OCI-LY1 (cell line): ENCODE measurements at regions not wholly inside any gene's neighbourhood (a gene's known extent, or its start where the extent isn't known, plus 50 kb on each side); places are given as distances from the start of the nearest gene placed in this dataset.

Experiments
- CTCF ChIP-seq: fragments of 200-600 bp; sonication (generic), shearing (Covaris generic); IDR thresholded peaks from 2 replicates; pipeline ENCODE4 v1.5.1; 2017; ENCODE audit warnings: mild to moderate bottlenecking, antibody characterized with exemption, low read length, moderate library complexity, mixed read lengths
- EZH2 ChIP-seq: fragments of 200-600 bp; sonication (generic), shearing (Covaris generic); IDR thresholded peaks from 2 replicates; pipeline ENCODE4 v1.8.0; 2017; ENCODE audit warnings: borderline replicate concordance, mixed run types, mild to moderate bottlenecking, antibody characterized with exemption, low read length, moderate library complexity, mixed read lengths

DNA sequence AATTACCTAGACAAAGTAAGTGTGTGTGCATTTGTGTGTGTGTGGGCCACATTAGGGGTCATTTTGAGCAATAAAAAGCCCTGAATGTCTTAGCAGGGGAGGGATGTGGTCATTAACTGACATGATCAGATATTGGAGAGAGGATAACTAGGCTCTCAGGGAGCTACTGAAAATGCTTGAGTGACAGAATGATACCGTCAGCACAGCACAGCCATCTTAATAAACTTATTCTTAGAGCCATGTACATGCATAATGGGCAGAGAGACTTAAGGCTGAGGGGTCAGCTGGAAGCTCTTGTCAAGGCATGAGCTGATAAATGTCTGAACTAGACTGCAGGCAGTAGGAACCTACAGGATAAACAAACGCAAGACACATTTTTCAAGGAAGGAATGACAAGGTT lies 239.1 kb upstream of the NCAM1 start:
- TF ChIP-seq EZH2 = no peak
- no peak for TF ChIP-seq CTCF
